Kasumi-1 (cell line): ENCODE measurements at regions not wholly inside any gene's neighbourhood (a gene's known extent, or its start where the extent isn't known, plus 50 kb on each side); places are given as distances from the start of the nearest gene placed in this dataset.

Experiments
- DNase-seq, 2 experiments: peaks; one replicate each; lab custom pipeline; 2025; lab: John Stamatoyannopoulos, UW

- DNase-seq: no peak
These were observed 100.8 kb upstream of the TENM3 start for GRCh38 chr4:182142176-182143085.

- no peak for DNase-seq
These were observed 99.9 kb upstream of the TENM3 start for GRCh38 chr4:182143086-182143821.

DNA sequence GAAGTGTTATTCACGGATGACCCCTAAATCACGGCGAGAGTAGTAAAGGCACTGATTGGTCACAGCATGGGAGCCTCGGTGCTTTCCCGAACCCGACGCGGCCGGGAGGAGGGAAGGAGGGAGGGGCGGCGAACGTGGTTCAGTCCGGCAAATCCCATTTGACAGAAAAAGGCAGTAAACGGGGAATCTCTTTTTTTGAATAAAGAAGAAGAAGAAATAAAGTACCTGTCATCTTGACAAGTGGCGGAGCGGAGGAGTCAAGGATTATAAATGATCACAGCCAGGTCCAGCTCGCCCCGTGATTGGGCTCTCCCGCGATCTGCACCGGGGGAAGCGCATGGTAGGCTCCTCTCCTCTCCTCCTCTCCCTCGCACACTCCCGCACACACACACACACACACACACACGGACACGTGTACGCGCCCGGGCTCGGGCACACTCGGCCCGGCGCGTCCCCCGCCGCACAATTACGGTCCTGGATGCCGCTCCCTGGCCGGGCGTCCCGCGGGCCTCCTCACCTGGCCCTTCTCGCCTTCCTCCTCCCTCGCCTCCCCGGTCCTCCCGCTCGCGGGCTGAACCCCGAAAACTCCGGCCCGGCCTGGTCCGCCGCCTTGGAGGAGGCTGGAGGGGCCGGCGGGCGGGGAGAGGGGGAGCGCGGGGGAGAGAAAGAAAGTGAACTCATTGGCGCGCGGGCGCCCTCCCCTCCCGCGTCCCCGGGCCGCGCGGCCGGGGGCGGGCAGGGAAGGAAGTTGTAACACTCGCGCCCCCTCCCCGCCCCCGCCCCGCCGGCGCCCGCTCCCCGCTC lies 99.2 kb upstream of the TENM3 start:
- DNase-seq: peak; percentile 38 to 39

DNA sequence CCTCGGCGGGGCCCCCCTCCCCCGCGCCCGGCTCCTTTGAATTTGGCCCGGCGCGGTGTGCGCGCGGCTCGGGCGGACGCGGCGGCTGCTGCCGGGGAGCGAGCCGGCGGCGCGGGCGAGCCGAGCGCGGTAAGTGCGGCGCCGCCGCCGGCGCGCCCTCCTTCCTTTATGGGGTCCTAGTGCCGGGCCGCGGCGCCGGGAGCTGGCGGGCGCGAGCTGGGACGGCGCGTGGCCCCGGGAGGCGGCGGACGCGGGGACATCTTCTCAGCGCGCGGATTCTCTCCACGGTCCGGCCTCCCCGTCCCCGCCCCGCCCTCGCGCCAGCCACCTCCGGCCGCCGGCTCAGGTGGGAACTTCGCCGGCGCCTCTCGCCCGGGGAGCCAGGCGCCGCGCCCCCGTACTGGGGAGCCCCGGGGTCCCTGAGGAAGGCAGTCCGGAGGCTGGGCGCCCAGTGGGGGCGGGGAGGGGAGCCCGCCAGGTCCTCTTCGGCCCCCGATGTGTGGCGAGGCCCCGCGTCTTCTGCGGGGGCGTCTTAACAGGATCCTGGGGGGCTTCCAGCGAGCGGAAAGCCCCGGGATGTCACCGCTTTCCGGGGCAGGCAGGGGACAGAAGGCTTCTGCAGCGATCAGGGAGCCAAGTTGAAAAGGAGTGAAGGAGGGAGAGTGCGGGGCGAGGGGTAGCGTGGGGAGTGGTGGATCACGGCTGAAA lies 98.4 kb upstream of the TENM3 start:
- peak; percentile 10 to 39 for DNase-seq

DNA sequence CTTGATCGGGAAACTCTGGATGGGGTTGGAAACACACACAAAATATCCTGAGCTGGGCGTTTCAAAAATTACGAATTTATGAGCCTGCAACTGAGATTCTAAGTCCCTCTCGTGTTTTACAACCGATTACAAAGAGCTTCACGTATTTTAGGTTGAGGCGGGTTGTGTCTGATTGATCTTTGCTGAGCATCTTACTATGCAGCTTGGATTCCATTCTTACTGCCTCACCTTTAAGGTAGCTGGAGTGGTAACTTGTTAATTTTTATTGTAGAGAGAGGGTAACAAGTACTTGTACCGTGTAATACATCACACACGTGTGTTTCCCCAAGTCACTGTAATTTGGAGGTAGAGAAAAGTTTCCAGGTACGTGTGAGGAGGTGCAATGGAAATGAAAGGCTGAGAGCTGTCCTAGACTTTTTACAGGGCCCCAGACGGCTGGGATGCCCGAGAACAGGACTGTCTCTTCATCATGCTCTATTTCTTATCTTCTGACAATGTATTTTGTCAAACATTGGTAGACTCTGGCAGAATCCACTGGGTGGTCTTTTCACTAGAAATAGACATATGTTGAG lies 97.8 kb upstream of the TENM3 start:
- DNase-seq: no peak

GRCh38 chr4:182147391-182147790 lies 95.8 kb upstream of the TENM3 start:
- no peak for DNase-seq

DNA sequence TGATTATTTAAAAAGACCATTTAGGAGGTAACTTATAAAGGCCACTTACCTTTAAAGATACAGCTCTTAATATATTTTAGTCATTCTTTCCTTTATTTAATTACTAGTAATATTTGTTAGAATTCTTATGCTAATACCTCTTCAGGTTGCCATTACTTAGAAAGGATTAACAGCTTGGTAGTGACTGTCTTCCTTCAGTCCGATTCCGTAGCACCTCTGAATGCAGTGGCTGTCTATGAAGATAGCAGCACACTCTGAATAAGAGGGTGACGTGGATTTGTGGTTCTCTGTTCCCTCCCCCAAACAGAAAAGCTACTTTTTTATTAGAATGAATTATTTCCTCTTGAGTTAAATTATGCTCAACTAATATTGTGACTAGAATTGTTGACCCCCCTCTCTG lies 92.6 kb upstream of the TENM3 start:
- no peak for DNase-seq

DNA sequence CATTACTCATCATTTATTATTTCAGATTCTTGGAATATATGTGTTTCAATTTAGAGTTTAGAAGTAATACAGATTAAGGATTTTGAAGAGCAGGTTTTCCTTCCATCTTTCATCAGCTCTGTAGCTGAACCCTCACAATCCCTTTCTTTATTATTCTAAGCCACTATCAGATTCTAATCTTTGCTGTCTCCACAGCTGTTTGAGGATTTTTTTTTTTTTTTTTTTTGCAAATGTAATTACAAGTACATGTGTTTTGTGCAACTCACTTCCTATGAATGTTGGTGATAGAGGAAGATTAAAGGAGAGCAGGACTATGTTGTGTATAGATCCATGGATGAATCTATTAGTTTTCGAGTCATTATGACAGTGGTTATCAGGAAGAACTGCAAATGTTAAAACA lies 87.4 kb upstream of the TENM3 start:
- no peak for DNase-seq

DNA sequence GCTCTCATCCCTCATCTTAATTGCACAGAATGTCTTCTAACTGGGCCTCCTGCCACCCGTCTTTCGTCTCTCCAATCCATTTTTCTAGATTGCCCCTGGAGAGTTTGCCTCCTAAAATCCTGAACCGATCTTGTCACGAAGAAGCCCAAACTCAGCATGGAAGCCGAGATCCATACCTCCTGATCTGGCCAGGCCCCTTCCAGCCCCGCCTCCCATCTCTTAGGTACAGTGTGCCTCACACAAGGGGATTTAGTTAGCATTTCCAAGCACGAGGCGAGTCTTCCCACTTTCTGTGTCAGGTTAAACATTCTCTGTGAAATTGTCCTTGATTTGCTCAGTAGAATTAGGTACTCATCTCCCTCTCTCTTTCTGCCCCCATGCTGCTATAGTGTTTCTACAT lies 80.0 kb upstream of the TENM3 start:
- no peak for DNase-seq

- no peak for DNase-seq
These were observed 73.6 kb upstream of the TENM3 start for GRCh38 chr4:182169572-182169971.

GRCh38 chr4:182169987-182170386 lies 73.2 kb upstream of the TENM3 start:
- no peak for DNase-seq

DNA sequence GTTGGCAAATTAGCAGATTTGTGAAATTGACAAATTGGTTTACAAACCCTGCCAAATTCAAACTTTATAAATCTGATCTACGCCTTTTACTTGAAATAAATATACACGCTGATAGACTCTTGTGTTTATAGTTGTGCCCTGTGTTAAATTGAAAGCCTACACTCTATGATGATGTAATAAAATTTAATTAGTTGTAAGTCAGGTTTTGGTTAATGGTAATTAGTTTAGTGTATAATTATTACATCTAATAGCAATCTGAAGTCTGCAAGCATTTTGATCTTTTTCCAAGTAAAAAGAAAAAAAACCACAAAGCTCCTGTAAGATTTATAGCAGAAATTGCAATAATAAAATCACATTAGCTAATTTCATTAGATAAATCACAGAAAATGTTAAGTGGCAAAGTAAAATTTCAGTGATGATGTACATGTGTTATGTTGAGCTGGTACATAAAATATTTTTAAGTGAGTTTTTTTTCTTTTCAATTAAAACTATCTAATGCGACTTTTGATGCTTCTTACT lies 72.7 kb upstream of the TENM3 start:
- DNase-seq: no peak

- DNase-seq: no peak
These were observed 68.2 kb upstream of the TENM3 start for GRCh38 chr4:182174979-182175378.

DNA sequence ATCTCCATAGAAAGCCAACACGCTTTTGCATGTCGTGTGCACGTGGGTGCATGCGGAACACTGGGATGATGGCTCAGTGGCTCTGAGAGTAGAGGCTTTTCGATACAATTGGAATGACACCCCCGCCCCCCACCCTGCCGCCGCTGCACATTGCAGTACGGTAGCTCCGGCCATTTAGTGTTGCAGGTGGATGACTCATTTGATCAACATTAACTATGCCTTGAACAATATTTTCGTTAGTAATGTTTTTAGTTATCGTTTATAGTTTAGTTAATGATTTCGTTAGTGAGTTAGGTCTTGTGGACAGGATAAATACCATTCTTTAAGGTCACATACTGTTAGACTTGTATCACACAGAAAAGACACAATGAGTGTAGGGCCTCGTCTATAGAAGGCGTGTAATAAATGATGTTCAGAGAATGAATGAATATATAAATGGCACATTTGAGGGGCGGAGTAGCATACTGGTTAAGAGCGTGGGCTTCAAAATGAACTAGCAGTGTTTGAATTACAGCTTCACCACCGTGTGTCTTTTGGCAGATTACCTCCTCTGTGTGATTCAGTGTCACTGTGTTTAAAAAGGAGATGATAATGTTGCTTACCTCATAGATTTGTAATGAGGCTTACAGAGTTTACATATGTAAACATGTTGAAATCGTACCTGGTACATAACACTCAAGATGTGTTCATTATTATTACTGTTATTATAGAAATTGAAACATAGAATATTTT lies 67.2 kb upstream of the TENM3 start:
- no peak for DNase-seq

DNA sequence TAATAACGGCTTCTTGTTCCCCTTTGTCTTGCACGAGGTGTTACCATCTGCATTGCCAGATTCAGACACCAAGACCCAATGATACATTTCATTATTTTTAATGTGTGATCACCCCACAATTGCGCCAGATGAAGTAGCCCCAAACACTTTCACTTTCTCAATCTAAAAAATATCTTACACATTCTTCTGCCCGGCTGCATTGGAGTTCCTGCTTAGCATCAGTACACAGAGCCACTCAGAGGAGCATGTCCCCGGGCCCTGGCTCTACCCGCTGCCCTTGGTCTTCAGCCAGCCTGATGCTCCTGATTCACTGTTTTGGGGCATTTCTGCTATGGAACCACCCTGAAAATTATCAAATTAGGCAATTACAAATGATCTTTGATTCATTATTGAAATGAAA lies 66.0 kb upstream of the TENM3 start:
- DNase-seq: no peak

DNA sequence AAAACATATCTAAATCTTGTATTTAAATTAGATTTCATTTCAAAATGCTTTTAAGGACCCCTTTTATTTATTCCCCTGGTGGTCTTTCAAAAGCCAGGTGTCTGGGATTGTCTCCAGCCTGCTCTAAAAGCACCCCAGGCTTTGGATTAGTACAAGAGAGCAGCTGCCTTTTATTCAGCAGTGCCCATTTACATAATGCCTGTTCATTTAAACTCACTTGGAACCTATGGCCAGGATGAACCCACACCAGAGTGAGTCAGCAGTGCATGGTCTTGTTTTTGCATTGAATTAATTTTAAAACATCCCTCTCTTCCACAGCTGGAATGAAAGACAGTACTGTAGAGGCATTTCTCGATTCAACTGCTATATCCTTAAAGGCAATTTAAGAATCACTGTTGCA lies 64.1 kb upstream of the TENM3 start:
- DNase-seq: no peak

- no peak for DNase-seq
These were observed 63.5 kb upstream of the TENM3 start for GRCh38 chr4:182179751-182180150.

DNA sequence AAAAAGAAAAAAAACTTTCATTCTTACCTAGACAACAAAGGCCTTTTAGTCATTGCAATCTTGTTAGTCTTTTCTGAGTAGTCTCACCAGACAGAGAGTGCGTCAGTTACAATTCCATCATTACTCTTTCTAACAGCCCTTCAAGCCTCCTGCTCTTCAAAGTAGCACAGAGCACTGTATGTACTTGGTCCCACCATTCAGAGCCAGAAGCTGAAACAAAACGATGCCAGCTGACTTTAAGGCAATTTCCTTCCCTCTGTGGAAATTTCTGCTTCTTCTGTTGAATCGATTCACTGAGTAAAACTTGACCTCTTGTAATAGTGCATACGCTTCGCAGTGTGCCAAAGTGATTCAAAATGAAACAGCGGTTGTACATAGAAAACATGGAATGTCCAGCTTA lies 57.7 kb upstream of the TENM3 start:
- no peak for DNase-seq

- DNase-seq: no peak
These were observed 55.5 kb upstream of the TENM3 start for GRCh38 chr4:182187674-182188073.

- DNase-seq: no peak
These were observed 54.6 kb upstream of the TENM3 start for GRCh38 chr4:182188622-182189021.
